ENCODE measurements at regions not wholly inside any gene's neighbourhood (a gene's known extent, or its start where the extent isn't known, plus 50 kb on each side); places are given as distances from the start of the nearest gene placed in this dataset.
"Not testable (repeated sequence)": the region's sequence is repeated elsewhere in the genome, so short reads cannot be mapped to it uniquely, and the experiment has no call there.

GRCh38 chr2:193463011-193463410, 1268.3 kb upstream of the TMEFF2 start:
- no peak for DNase-seq (ENCODE audit: missing footprints)
- intact Hi-C loops (cut with DNase I), result no loop called here
- ATAC-seq, result no peak

DNA sequence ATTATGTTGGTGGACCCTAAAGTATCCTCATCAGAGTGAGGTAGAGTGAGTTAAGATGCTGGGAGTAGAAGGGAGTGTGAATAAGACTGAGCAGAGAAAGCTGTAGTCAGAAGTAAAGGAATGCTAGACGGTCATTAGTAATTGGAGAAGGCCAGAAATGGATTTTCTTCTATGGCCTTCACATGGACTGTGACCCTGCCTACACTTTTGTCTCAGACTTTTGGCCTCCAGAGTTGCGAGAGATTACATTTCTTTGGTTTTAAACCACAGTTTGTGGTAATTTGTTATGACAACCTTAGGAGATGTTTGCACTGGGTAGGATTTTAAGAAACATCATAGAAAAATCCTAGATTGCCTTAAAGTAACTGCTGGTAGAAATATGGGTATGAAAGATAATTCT, 1267.7 kb upstream of the TMEFF2 start:
- intact Hi-C loops (cut with DNase I), result no loop called here
- DNase-seq (ENCODE audit: missing footprints) (no peak), ATAC-seq (no peak)

- ATAC-seq (no peak), DNase-seq (ENCODE audit: missing footprints) (no peak)
- intact Hi-C loops (cut with DNase I), result no loop called here
Observed at GRCh38 chr2:193461431-193461934, 1266.8 kb upstream of the TMEFF2 start.

DNA sequence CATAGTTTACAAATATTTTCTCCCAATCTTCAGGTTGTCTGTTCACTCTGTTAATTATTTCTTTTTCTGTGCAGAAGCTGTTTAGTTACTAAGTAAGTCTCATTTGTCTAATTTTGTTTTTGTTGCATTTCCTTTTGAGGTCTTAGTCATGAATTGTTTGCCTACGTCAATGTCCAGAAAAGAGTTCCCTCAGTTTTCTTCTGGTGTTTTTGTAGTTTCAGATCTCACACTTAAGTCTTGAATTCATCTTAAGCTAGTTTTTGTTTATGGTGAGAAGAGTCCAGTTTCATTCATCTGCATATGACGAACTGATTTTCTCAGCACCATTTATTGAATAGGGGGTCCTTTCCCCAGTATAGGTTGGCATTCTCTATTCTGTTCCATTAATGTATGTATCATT, 1252.2 kb upstream of the TMEFF2 start:
- ATAC-seq (no peak), DNase-seq (ENCODE audit: missing footprints) (no peak)
- intact Hi-C loops (cut with DNase I), result no loop called here

- ATAC-seq (no peak), DNase-seq (ENCODE audit: missing footprints) (no peak)
- intact Hi-C loops (cut with DNase I), result no loop called here
Observed at GRCh38 chr2:193442293-193442692, 1247.6 kb upstream of the TMEFF2 start.

GRCh38 chr2:193428336-193428818, 1233.6 kb upstream of the TMEFF2 start:
- ATAC-seq (no peak), DNase-seq (ENCODE audit: missing footprints) (no peak)
- intact Hi-C loops (cut with DNase I), result no loop called here

- DNase-seq (ENCODE audit: missing footprints); ATAC-seq; intact Hi-C loops (cut with DNase I): not testable (repeated sequence)
Observed at GRCh38 chr2:193412368-193412767, 1217.6 kb upstream of the TMEFF2 start.

GRCh38 chr2:193409951-193410350, 1215.2 kb upstream of the TMEFF2 start:
- intact Hi-C loops (cut with DNase I), result no loop called here
- no peak for ATAC-seq
- DNase-seq (ENCODE audit: missing footprints), result no peak

- intact Hi-C loops (cut with DNase I), result no loop called here
- ATAC-seq (no peak), DNase-seq (ENCODE audit: missing footprints) (no peak)
Observed at GRCh38 chr2:193382583-193382982, 1187.8 kb upstream of the TMEFF2 start.

DNA sequence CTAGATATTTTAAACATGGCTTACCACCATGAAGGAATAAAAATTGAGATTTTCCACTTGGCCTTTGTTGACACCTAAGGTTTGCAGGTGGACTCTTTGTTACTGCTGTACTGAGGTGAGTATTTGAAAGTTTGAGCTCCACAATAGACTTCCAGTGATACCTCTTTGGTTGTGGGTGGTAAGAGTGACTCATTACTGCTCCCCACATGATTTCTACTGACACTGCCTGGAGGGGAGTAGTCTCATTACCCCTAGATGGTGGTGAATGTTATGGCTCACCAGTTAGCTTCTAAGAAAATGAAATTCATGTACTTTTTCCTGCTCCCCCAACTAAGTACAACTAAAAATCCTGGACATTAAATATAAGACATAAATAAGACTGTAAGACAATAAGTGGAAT, 1183.1 kb upstream of the TMEFF2 start:
- intact Hi-C loops (cut with DNase I), result no loop called here
- no peak for ATAC-seq
- no peak for DNase-seq (ENCODE audit: missing footprints)

- intact Hi-C loops (cut with DNase I), result no loop called here
- ATAC-seq, result no peak
- no peak for DNase-seq (ENCODE audit: missing footprints)
Observed at GRCh38 chr2:193373120-193373519, 1178.4 kb upstream of the TMEFF2 start.

- DNase-seq (ENCODE audit: missing footprints), result no peak
- intact Hi-C loops (cut with DNase I), result no loop called here
Observed at GRCh38 chr2:193371200-193371599, 1176.5 kb upstream of the TMEFF2 start.

GRCh38 chr2:193368615-193369014, 1173.9 kb upstream of the TMEFF2 start:
- DNase-seq (ENCODE audit: missing footprints) (no peak), ATAC-seq (no peak)
- intact Hi-C loops (cut with DNase I), result no loop called here

More at GRCh38 chr2:193371200-193371599, 1176.5 kb upstream of the TMEFF2 start:
- ATAC-seq, result no peak

- intact Hi-C loops (cut with DNase I), result no loop called here
- DNase-seq (ENCODE audit: missing footprints) (peak; percentile 30), ATAC-seq (no peak)
Observed at GRCh38 chr2:193357508-193357907, 1162.8 kb upstream of the TMEFF2 start.

GRCh38 chr2:193352665-193353242, 1158.0 kb upstream of the TMEFF2 start:
- ATAC-seq; DNase-seq (ENCODE audit: missing footprints); intact Hi-C loops (cut with DNase I): not testable (repeated sequence)

GRCh38 chr2:193350509-193350908, 1155.8 kb upstream of the TMEFF2 start:
- DNase-seq (ENCODE audit: missing footprints) (no peak), ATAC-seq (no peak)
- intact Hi-C loops (cut with DNase I), result no loop called here

DNA sequence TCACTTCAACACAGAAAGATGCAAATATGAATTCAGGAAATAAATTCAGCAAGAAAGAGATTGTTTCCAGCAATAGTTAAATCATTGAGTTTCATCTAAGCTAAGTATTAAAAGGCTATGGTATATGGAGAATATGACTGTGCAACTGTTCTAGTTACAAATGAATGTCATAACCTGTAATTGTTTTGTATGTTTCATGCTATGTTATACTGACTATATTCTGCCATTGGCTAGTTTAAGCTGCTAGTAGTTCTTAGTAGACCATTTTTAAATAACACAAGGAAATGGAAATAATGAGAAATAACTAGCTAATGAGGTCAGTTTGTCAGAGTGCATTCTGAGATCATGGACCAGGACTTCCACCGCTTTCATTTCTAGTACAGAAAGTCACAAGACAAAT, 1154.9 kb upstream of the TMEFF2 start:
- ATAC-seq, result no peak

GRCh38 chr2:193348055-193348454, 1153.3 kb upstream of the TMEFF2 start:
- intact Hi-C loops (cut with DNase I), result no loop called here
- DNase-seq (ENCODE audit: missing footprints), result no peak
- ATAC-seq, result no peak

More for the DNA sequence above, 1154.9 kb upstream of the TMEFF2 start:
- intact Hi-C loops (cut with DNase I), result no loop called here
- DNase-seq (ENCODE audit: missing footprints), result no peak

- DNase-seq (ENCODE audit: missing footprints), result no peak
- intact Hi-C loops (cut with DNase I), result no loop called here
- ATAC-seq, result no peak
Observed at GRCh38 chr2:193336781-193337180, 1142.0 kb upstream of the TMEFF2 start.

DNA sequence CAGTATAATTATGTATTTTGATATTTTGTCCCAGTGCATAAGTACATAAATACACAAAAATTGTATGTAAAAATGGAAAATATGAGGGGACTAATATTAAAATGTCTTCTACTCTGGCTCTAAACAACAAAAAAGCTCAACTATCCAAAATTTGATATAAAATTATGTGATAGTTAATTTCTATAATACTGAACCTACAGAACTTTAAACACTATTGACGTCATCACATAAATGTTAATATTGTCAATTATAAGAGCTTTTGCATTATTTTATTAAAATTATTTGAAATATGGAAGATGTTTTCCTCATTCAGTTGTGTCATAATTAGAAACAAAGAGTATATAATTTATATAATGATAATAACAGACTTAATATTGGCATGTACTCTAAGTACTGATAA, 1139.7 kb upstream of the TMEFF2 start:
- no peak for DNase-seq (ENCODE audit: missing footprints)
- ATAC-seq, result no peak
- intact Hi-C loops (cut with DNase I), result no loop called here

DNA sequence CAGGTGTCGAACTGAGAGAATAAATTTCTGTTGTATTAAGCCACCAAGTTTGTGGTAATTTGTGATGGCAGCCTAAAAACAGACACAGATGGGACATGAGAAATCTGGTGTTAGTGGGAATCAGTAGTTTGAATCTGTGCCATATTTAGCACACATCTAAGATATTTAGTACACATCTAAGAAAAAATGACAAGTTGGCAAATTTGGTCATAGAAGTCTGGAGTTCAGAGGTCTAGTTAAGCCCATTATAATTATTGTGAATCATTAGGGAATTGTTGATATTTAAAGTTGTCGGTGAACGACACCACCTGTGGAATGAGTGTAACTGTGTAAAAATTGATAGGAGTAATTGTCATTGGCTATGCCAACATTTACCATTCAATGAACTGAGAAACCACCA, 1138.8 kb upstream of the TMEFF2 start:
- intact Hi-C loops (cut with DNase I), result no loop called here
- ATAC-seq (no peak), DNase-seq (ENCODE audit: missing footprints) (no peak)

Measured in Right ventricle myocardium inferior (tissue), 1 donor.